GM23338 (cell line): ENCODE measurements at regions not wholly inside any gene's neighbourhood (a gene's known extent, or its start where the extent isn't known, plus 50 kb on each side); places are given as distances from the start of the nearest gene placed in this dataset.

Source experiments
- ATAC-seq: fragments of 200-7000 bp; cut with Tn5 transposase; 3 replicates; pipeline ENCODE4 v1.9.1; 2020
- DNase-seq: peaks from one replicate; pipeline ENCODE4 v3.0.0-alpha.2; 2015; ENCODE audit warnings: low spot score
- H2AFZ ChIP-seq: fragments of 200-600 bp; sonication (generic); 2 replicates; pipeline ENCODE4 v1.8.0; 2016; ENCODE audit warnings: antibody characterized with exemption, mild to moderate bottlenecking, moderate library complexity
- H3F3A ChIP-seq: fragments of 200-600 bp; sonication (generic); replicated peaks from 2 replicates; pipeline ENCODE4 v1.8.0; 2017; ENCODE audit warnings: antibody characterized with exemption, mixed run types, low read depth
- H3K27ac ChIP-seq: fragments of 200-600 bp; sonication (generic); 2 replicates; pipeline ENCODE4 v1.6.1; 2016; ENCODE audit warnings: low read depth
- H3K27me3 ChIP-seq: fragments of 200-600 bp; sonication (generic); 2 replicates; pipeline ENCODE4 v1.8.0; 2016; ENCODE audit warnings: mild to moderate bottlenecking, mixed run types, moderate library complexity; ENCODE audit not compliant: insufficient read depth
- H3K36me3 ChIP-seq: fragments of 200-600 bp; sonication (generic); 2 replicates; pipeline ENCODE4 v1.8.0; 2016; ENCODE audit warnings: mild to moderate bottlenecking; ENCODE audit not compliant: insufficient read depth
- H3K4me1 ChIP-seq: fragments of 200-600 bp; sonication (generic); 2 replicates; pipeline ENCODE4 v1.8.0; 2016; ENCODE audit warnings: mild to moderate bottlenecking, moderate library complexity; ENCODE audit not compliant: insufficient read depth
- H3K4me2 ChIP-seq: fragments of 200-600 bp; sonication (generic); 2 replicates; pipeline ENCODE4 v1.7.1; 2017; ENCODE audit warnings: mixed run types
- H3K4me3 ChIP-seq: fragments of 200-600 bp; sonication (generic); 2 replicates; pipeline ENCODE4 v1.6.1; 2016; ENCODE audit warnings: mixed run types
- H3K79me2 ChIP-seq: fragments of 200-600 bp; sonication (generic); replicated peaks from 2 replicates; pipeline ENCODE4 v1.8.0; 2017; ENCODE audit warnings: mild to moderate bottlenecking; ENCODE audit not compliant: insufficient read depth
- H3K9me2 ChIP-seq: fragments of 200-600 bp; sonication (generic); 2 replicates; pipeline ENCODE4 v1.8.0; 2017; ENCODE audit not compliant: insufficient read depth
- H4K20me1 ChIP-seq: fragments of 200-600 bp; sonication (generic); replicated peaks from 2 replicates; pipeline ENCODE4 v1.8.0; 2017; ENCODE audit warnings: mild to moderate bottlenecking; ENCODE audit not compliant: insufficient read depth
- H3K27ac Mint-ChIP-seq: 2 replicates; pipeline ENCODE4 v1.8.0; 2020; ENCODE audit warnings: inconsistent platforms, mild to moderate bottlenecking, moderate library complexity, mixed read lengths
- H3K27me3 Mint-ChIP-seq: 3 replicates; pipeline ENCODE4 v1.8.0; 2022; ENCODE audit warnings: low read depth, mild to moderate bottlenecking, moderate library complexity, mixed read lengths, inconsistent platforms; ENCODE audit not compliant: insufficient read depth, poor library complexity
- H3K36me3 Mint-ChIP-seq: 3 replicates; pipeline ENCODE4 v1.8.0; 2021; ENCODE audit warnings: low read depth, mild to moderate bottlenecking, inconsistent platforms, moderate library complexity, mixed read lengths
- H3K4me1 Mint-ChIP-seq: 3 replicates; pipeline ENCODE4 v1.8.0; 2020; ENCODE audit warnings: mild to moderate bottlenecking, inconsistent platforms, mixed read lengths
- H3K4me3 Mint-ChIP-seq: 3 replicates; pipeline ENCODE4 v1.8.0; 2021; ENCODE audit warnings: moderate library complexity, mild to moderate bottlenecking, inconsistent platforms, mixed read lengths
- H3K9me3 Mint-ChIP-seq: 3 replicates; pipeline ENCODE4 v1.8.0; 2020; ENCODE audit warnings: moderate library complexity, mild to moderate bottlenecking, inconsistent platforms, mixed read lengths
- CREB1 ChIP-seq: fragments of 250-450 bp; sonication (Bioruptor Pico); IDR thresholded peaks from 2 replicates; pipeline ENCODE4 v1.5.0; 2020; ENCODE audit warnings: low read depth, mild to moderate bottlenecking, moderate library complexity
- EZH2 ChIP-seq: fragments of 200-600 bp; sonication (generic); IDR thresholded peaks from one replicate; pipeline ENCODE4 v1.8.0; 2017; ENCODE audit warnings: antibody characterized with exemption, mild to moderate bottlenecking, low read depth; ENCODE audit not compliant: unreplicated experiment
- JUNB ChIP-seq: IDR thresholded peaks from one replicate; pipeline ENCODE4 v1.6.1; 2016; ENCODE audit warnings: antibody characterized with exemption; ENCODE audit not compliant: unreplicated experiment
- POLR2AphosphoS5 ChIP-seq: IDR thresholded peaks from 2 replicates; pipeline ENCODE4 v1.6.1; 2016; ENCODE audit warnings: antibody characterized with exemption, low read depth
- TF ChIP-seq, protein P1 (sequence below): IDR thresholded peaks from 2 replicates; pipeline ENCODE4 v1.6.1; 2016; ENCODE audit warnings: antibody characterized with exemption

DNA sequence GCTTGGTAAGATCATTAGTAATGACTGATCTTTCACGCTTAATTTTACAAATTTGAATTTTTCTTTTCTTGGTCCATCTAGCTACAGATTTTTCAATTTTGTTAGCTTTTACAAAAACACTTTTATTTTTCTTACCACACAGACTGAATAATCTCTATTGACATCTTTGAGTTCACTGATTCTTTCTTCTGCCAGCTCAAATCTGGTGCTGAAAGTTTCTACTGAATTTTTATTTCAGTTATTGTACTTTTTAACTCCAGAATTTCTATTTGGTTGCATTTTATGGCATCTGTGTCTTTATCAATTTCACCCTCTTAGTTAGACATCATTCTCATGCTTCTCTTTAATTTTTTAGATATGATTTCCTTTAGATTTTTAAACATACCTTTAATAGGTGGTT, 584.7 kb downstream of the LMO4 start (continued):
- TF ChIP-seq, protein P1, sequence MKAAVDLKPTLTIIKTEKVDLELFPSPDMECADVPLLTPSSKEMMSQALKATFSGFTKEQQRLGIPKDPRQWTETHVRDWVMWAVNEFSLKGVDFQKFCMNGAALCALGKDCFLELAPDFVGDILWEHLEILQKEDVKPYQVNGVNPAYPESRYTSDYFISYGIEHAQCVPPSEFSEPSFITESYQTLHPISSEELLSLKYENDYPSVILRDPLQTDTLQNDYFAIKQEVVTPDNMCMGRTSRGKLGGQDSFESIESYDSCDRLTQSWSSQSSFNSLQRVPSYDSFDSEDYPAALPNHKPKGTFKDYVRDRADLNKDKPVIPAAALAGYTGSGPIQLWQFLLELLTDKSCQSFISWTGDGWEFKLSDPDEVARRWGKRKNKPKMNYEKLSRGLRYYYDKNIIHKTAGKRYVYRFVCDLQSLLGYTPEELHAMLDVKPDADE = no peak
- TF ChIP-seq JUNB = no peak
- no peak for TF ChIP-seq EZH2

DNA sequence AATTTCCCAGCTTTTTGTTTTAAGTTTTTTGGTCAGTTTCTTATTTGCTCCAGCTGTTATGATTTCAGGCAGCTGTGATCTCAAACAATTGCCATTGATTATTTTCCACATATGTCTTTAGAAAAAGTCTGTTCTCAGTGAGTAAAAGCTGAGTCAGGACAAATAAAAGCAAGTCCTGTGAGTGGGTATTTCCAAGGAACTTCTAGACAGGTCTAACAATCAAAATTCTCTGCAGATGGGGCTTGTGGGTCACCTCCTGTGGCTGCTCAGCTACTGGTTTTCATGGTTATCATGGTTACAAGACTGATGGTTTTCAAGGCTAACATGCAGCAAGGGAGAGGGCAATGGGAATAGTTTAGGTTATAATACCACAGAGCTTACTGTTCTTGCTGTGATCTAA, 585.7 kb downstream of the LMO4 start:
- H3K27ac Mint-ChIP-seq = no peak overlapping the region
- Histone ChIP-seq H3K4me2 (no peak overlapping the region), H3K27me3 (no peaks in the 10 kb centered on the region), H3K4me1 (no peaks in the 10 kb centered on the region), H3K36me3 (no peaks in the 10 kb centered on the region), H3K9me2 (peaks cover 6% of the 10 kb centered on the region; the same call in 1 of the 2 replicates), H2AFZ (no peak overlapping the region; the same call in 1 of the 2 replicates), H3F3A (no peaks in the 10 kb centered on the region), H3K79me2 (no peaks in the 10 kb centered on the region), H3K4me3 (no peak overlapping the region), H4K20me1 (no peaks in the 10 kb centered on the region), H3K27ac (no peak overlapping the region)
- H3K36me3 Mint-ChIP-seq = no peaks in the 10 kb centered on the region; the same call in 2 of the 3 replicates
- H3K4me3 Mint-ChIP-seq = no peak overlapping the region
- ATAC-seq (no peak), DNase-seq (no peak)
- H3K27me3 Mint-ChIP-seq = no peaks in the 10 kb centered on the region
- 0 out of 3 replicates have a peak, but pooled peaks cover 5% of the 10 kb centered on the region for H3K4me1 Mint-ChIP-seq
- H3K9me3 Mint-ChIP-seq = peaks cover 6% of the 10 kb centered on the region; the same call in 2 of the 3 replicates
- TF ChIP-seq, protein P1 = no peak
- no peak for TF ChIP-seq EZH2
- no peak for TF ChIP-seq POLR2AphosphoS5

DNA sequence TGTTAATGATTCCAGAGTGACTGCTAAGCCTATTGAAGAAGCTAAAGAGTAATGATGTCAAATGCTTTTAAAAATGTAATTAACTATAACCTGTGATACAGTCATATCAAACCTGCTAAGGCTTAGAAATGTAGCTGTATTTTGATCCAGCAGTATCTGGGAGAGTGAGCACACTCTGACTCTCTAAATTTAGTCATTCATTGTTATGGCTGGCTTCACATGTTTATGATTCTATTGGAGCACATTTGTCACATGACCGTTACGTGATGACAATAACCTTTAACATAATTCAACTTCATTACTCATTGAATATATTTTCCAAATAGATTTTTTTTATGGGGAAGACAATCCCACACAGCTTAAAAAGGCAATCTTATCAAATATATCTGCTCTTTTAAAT, 587.1 kb downstream of the LMO4 start:
- H3K9me3 Mint-ChIP-seq = peaks cover 6% of the 10 kb centered on the region; the same call in 2 of the 3 replicates
- Histone ChIP-seq H3K4me2 (no peak overlapping the region), H3K27ac (no peak overlapping the region), H3K36me3 (no peaks in the 10 kb centered on the region), H3K4me1 (no peaks in the 10 kb centered on the region), H3F3A (no peaks in the 10 kb centered on the region), H3K27me3 (no peaks in the 10 kb centered on the region), H3K4me3 (no peak overlapping the region), H3K9me2 (peaks cover 6% of the 10 kb centered on the region; the same call in 1 of the 2 replicates), H3K79me2 (no peaks in the 10 kb centered on the region), H4K20me1 (no peaks in the 10 kb centered on the region), H2AFZ (no peak overlapping the region)
- no peaks in the 10 kb centered on the region; the same call in 2 of the 3 replicates for H3K36me3 Mint-ChIP-seq
- ATAC-seq (no peak), DNase-seq (no peak)
- H3K4me3 Mint-ChIP-seq = no peak overlapping the region
- H3K27me3 Mint-ChIP-seq = no peaks in the 10 kb centered on the region
- H3K27ac Mint-ChIP-seq = no peak overlapping the region
- H3K4me1 Mint-ChIP-seq = 0 out of 3 replicates have a peak, but pooled peaks cover 5% of the 10 kb centered on the region
- no peak for TF ChIP-seq EZH2
- TF ChIP-seq JUNB = no peak
- TF ChIP-seq, protein P1 = no peak
- TF ChIP-seq CREB1 (CRISPR knock-in tag) = no peak
